Endothelial cell of umbilical vein (primary cell): ENCODE measurements at regions not wholly inside any gene's neighbourhood (a gene's known extent, or its start where the extent isn't known, plus 50 kb on each side); places are given as distances from the start of the nearest gene placed in this dataset.

Source experiments
- BruUV-seq: library from RNA; stranded (reverse); fragments of 400-500 nt; replicated peaks from 2 replicates; lab custom pipeline; 2021; lab: Mats Ljungman, UMichigan
- CTCF ChIA-PET: fragments of 300-600, 350-600 bp; sonication (Branson Sonifier 250); formaldehyde crosslinking; loops from one replicate; lab custom pipeline; 2021; ENCODE audit warnings: antibody characterized with exemption, inconsistent platforms; lab: Charles Lee
- POLR2A ChIA-PET: fragments of 300-600, 350-600 bp; sonication (Branson Sonifier 250); formaldehyde crosslinking; loops from one replicate; lab custom pipeline; 2021; ENCODE audit warnings: antibody characterized with exemption, inconsistent platforms; lab: Charles Lee
- DNase-seq: peaks from one replicate; pipeline ENCODE4 v3.0.0-alpha.2; 2011; ENCODE audit warnings: low read depth, low spot score
- FAIRE-seq: peaks from 2 replicates; lab custom pipeline; 2011; peaks lifted over from hg19 to GRCh38; lab: Jason Lieb, UNC
- H2AFZ ChIP-seq: 2 replicates; pipeline ENCODE4 v1.6.0; 2012; ENCODE audit warnings: low read depth, low read length, control low read depth, inconsistent platforms
- H3K27ac ChIP-seq: 2 replicates; pipeline ENCODE4 v1.5.1; 2011; ENCODE audit warnings: low read depth, mild to moderate bottlenecking, control low read depth, low read length, moderate library complexity; ENCODE audit not compliant: insufficient read depth
- H3K27me3 ChIP-seq, 2 experiments: 2 replicates each; pipeline versions ENCODE4 v1.6.0 to v1.6.1; 2011; ENCODE audit warnings: low read length in 2 of 2, mixed read lengths in 1 of 2; ENCODE audit not compliant: control insufficient read depth in 2 of 2, insufficient read depth in 2 of 2
- H3K36me3 ChIP-seq, 2 experiments: 2 replicates in 1 of 2; 3 replicates in 1 of 2; pipeline ENCODE4 v1.5.1; 2011; ENCODE audit warnings: low read length in 2 of 2, mild to moderate bottlenecking in 1 of 2, moderate library complexity in 1 of 2; ENCODE audit not compliant: control insufficient read depth in 2 of 2, insufficient read depth in 2 of 2; ENCODE audit errors: extremely low read depth in 1 of 2
- H3K4me1 ChIP-seq: 3 replicates; pipeline ENCODE4 v1.5.1; 2011; ENCODE audit warnings: mild to moderate bottlenecking, low read length; ENCODE audit not compliant: control insufficient read depth, insufficient read depth; ENCODE audit errors: extremely low read depth
- H3K4me2 ChIP-seq: 2 replicates; pipeline ENCODE4 v1.6.1; 2011; ENCODE audit warnings: low read length, control low read depth, mixed read lengths; ENCODE audit not compliant: insufficient read depth
- H3K4me3 ChIP-seq, 3 experiments: fragments of 200-600 bp in 1 of 3; sonication (generic), shearing (Covaris generic) in 1 of 3; replicated peaks in 1 of 3; 2 replicates each; pipeline ENCODE4 v1.5.1; 2011 to 2016; ENCODE audit warnings: control low read depth in 3 of 3, low read length in 3 of 3, mild to moderate bottlenecking in 2 of 3, inconsistent platforms in 1 of 3, low read depth in 1 of 3, moderate library complexity in 1 of 3; ENCODE audit not compliant: insufficient read depth in 1 of 3
- H3K79me2 ChIP-seq: 2 replicates; pipeline ENCODE4 v1.6.0; 2012; ENCODE audit warnings: low read length, inconsistent platforms; ENCODE audit not compliant: control insufficient read depth, insufficient read depth
- H3K9ac ChIP-seq: replicated peaks from 2 replicates; pipeline ENCODE3; 2011; ENCODE audit warnings: low read length, control low read depth; ENCODE audit not compliant: insufficient read depth; ENCODE audit errors: extremely low read depth
- H3K9me1 ChIP-seq: replicated peaks from 3 replicates; pipeline ENCODE4 v1.6.0; 2011; ENCODE audit warnings: mild to moderate bottlenecking, low read length; ENCODE audit not compliant: control insufficient read depth, insufficient read depth; ENCODE audit errors: extremely low read depth
- H3K9me3 ChIP-seq: replicated peaks from 2 replicates; pipeline ENCODE4 v1.5.1; 2012; ENCODE audit warnings: low read length, inconsistent platforms; ENCODE audit not compliant: control insufficient read depth, insufficient read depth
- H4K20me1 ChIP-seq: replicated peaks from 2 replicates; pipeline ENCODE3; 2011; ENCODE audit warnings: mild to moderate bottlenecking, low read length; ENCODE audit not compliant: control insufficient read depth, insufficient read depth; ENCODE audit errors: extremely low read depth
- CTCF ChIP-seq, 2 donors: IDR thresholded peaks; 1 replicate in 1 of 2; 2 replicates in 1 of 2; pipeline ENCODE4 v1.5.1; 2011; ENCODE audit warnings: low read length in 2 of 2, mild to moderate bottlenecking in 2 of 2, moderate library complexity in 2 of 2, control low read depth in 1 of 2, inconsistent platforms in 1 of 2, low read depth in 1 of 2; ENCODE audit not compliant: insufficient read depth in 1 of 2; ENCODE audit errors: extremely low read depth in 1 of 2
- EZH2 ChIP-seq: IDR thresholded peaks from 2 replicates; pipeline ENCODE4 v1.6.1; 2012; ENCODE audit warnings: borderline replicate concordance, low read depth, mild to moderate bottlenecking, moderate library complexity, low read length, inconsistent platforms; ENCODE audit not compliant: severe bottlenecking
- FOS ChIP-seq: IDR thresholded peaks from 2 replicates; pipeline ENCODE4 v1.6.1; 2011; ENCODE audit warnings: mild to moderate bottlenecking, low read length, moderate library complexity, borderline replicate concordance; ENCODE audit not compliant: insufficient read depth
- GATA2 ChIP-seq: IDR thresholded peaks from 2 replicates; pipeline ENCODE4 v1.7.0; 2011; ENCODE audit warnings: low read depth, mild to moderate bottlenecking, moderate library complexity, mixed read lengths, low read length; ENCODE audit not compliant: insufficient read length, insufficient read depth
- JUN ChIP-seq: IDR thresholded peaks from 2 replicates; pipeline ENCODE4 v1.6.1; 2011; ENCODE audit warnings: borderline replicate concordance, low read depth; ENCODE audit not compliant: insufficient read length, insufficient read depth
- MYC ChIP-seq: IDR thresholded peaks from one replicate; pipeline ENCODE4 v1.6.1; 2011; ENCODE audit warnings: mild to moderate bottlenecking, low read depth, low read length
- POLR2A ChIP-seq: IDR thresholded peaks from 2 replicates; pipeline ENCODE4 v1.6.1; 2012; ENCODE audit warnings: low read depth, mild to moderate bottlenecking, control low read depth, low read length
- POLR2AphosphoS5 ChIP-seq: IDR thresholded peaks from 2 replicates; pipeline ENCODE4 v1.6.1; 2012; ENCODE audit warnings: low read depth, mild to moderate bottlenecking, control low read depth, low read length, moderate library complexity; ENCODE audit not compliant: insufficient read depth
- dilution Hi-C: fragments of 300-500 bp; cut with MboI; formaldehyde crosslinking; loops from one replicate; pipeline ENCODE4 v1.15.0; 2019; ENCODE audit warnings: low sequenced_read_pairs; ENCODE audit not compliant: extremely low pct_ligation_motif_present
- intact Hi-C: fragments of 100-400 bp; cut with micrococcal nuclease; formaldehyde crosslinking; loops from one replicate; pipeline ENCODE4 v1.10.0; 2022
- TF ChIP-seq, protein P1 (sequence below): IDR thresholded peaks from 2 replicates; pipeline ENCODE4 v1.6.1; 2011; ENCODE audit not compliant: insufficient read depth, insufficient read length

DNA sequence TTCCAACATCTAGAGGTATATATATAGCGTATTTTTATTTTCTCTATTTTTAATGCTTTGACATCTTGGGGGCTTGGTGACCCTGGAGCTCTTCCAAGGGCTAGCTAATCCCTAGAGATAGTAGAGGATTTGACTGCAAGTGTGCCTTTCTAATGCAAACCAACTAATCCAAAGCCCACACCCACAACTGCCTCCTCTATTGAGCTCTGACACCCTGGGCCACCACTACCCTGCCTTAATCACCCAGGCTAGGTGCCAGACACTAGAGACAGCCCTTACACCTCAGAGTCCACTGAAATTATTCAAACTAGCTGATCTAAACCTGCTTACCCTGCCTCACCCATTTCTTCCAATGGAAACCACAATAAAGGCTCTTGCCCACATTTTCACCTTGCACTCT lies 69.6 kb upstream of the ATXN3L start:
- FAIRE-seq: no peak
- Histone ChIP-seq H4K20me1 (no peaks in the 10 kb centered on the region), H3K4me2 (no peak overlapping the region), H3K9me3 (no peaks in the 10 kb centered on the region), H3K36me3 (no peaks in the 10 kb centered on the region), H3K79me2 (no peaks in the 10 kb centered on the region), H3K27ac (no peak overlapping the region), H3K4me1 (no peaks in the 10 kb centered on the region), H3K9ac (no peak overlapping the region), H3K4me3 (no peak overlapping the region), H2AFZ (no peak overlapping the region), H3K27me3 (no peaks in the 10 kb centered on the region), H3K9me1 (no peaks in the 10 kb centered on the region)
- TF ChIP-seq POLR2A (no peak), CTCF (IDR thresholded peaks at IDR 0.05; ENCODE audit: extremely low read depth in 1 of 2, insufficient read depth in 1 of 2, low read depth in 1 of 2, low read length in 2 of 2) (no peak), GATA2 (no peak), MYC (no peak), JUN (no peak), POLR2AphosphoS5 (no peak), FOS (no peak), EZH2 (no peak)
- TF ChIP-seq, protein P1, sequence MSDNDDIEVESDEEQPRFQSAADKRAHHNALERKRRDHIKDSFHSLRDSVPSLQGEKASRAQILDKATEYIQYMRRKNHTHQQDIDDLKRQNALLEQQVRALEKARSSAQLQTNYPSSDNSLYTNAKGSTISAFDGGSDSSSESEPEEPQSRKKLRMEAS: no peak
- intact Hi-C loops (no loop called here), dilution Hi-C loops (no loop called here)
- CTCF ChIA-PET: no interaction called here
- POLR2A ChIA-PET: no interaction called here
- no peak for DNase-seq
- BruUV-seq: no TSS peak
